Stimulated activated CD4-positive, alpha-beta T cell treated with anti-CD3 and anti-CD28 coated beads, Interleukin-4, amount 100 ng/mL, for 24 hours (primary cell): ENCODE measurements at regions not wholly inside any gene's neighbourhood (a gene's known extent, or its start where the extent isn't known, plus 50 kb on each side); places are given as distances from the start of the nearest gene placed in this dataset.

Source experiments
- DNase-seq: peaks from one replicate; pipeline ENCODE4 v3.0.0-alpha.2; 2020

GRCh38 chr1:83813576-83813975 lies 185.4 kb downstream of the TTLL7 start:
- no peak for DNase-seq

DNA sequence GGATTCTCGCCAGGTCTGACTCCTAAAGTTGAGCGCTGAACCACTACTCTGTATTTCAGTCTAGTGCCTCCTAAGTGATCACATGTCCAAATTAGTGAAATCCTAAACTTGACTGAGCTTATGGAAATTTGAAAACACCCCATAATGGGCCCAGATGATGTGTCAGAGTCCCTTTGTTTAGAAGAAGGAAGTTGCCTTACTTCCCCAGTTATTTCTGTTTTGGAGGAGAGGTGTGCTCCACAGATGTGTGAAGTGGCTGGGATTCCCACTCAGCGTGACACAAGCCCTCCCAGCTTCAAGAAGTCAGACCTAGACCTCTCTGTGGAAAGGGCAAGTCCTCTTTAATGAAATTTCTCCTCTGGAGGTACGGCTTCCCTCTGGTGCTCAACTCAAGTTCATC lies 188.8 kb downstream of the TTLL7 start:
- DNase-seq = no peak

GRCh38 chr1:83808536-83808935 lies 190.4 kb downstream of the TTLL7 start:
- no peak for DNase-seq

DNA sequence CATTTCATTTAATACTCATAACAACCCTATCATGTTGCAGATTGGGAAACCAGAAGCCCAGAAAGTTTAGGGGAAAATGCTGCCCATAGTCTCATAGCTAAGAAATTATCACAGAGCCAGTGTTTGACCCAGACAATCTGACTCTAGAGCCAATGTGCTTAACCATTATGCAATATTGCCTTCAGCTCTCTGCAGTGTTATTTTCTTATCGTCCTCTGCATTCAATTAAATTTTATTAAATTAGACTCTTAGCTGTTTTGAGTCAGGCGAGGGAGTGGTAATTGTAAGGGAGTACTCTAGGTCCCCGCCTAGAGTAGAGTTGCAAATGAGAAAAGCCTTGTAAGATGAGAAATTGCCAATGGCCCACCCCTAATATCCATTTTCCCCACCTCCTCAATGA lies 191.1 kb downstream of the TTLL7 start:
- DNase-seq = no peak

- DNase-seq = no peak
Observed at GRCh38 chr1:83807231-83807630, 191.7 kb downstream of the TTLL7 start.

- no peak for DNase-seq
Observed at GRCh38 chr1:83805921-83806320, 193.0 kb downstream of the TTLL7 start.

DNA sequence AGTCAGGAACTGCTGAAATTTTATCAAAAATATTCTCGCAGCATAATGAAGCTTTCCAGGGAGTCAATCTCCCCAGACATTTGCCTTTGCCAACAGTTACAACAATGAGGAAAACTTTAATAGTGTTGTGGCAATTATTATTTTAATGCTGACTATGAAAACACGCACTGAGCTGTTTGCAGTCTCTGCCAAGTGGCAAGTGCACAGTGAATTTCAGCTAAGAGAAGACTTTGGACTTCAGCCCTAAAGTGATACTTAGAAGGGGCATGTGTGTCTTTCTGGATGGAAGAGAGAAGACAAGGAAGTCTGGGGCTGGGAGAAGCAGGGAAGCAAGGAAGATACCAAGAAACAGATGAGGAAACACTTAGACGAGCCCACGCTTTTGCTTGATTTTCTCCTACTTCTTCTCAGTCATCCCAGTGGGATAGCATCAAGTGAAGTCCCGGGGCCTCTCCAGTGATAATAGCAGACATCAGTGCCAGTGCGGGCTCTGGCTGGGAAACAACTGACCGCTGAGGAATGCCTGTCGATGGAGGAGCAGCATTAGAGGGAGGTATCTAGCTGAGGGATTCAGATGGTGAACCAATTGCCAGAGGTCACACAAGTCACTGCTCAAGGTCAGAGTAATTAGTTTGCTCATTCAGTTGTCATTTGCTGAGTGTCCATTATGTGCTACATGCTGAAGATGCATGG lies 196.3 kb downstream of the TTLL7 start:
- DNase-seq = no peak

GRCh38 chr1:83802023-83802422 lies 196.9 kb downstream of the TTLL7 start:
- DNase-seq = no peak

DNA sequence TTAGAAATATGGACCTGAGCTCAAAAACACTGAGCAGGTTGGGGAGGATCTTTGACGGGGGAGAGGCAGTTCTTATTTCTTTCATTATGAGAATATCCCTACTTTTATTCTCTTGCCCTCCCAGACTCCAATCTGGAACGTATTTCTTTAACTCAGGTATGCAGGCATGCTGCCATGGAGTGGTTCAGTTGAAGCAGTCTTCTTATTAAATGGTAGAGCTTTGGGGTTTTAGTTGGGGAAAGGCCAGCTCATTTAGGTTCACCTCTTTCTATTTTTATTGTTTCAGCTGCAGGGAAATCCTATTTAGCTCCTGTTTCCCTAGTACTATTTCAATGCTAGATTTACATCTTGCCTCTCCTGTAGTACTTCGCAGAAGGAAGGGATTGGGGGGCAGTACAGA lies 198.9 kb downstream of the TTLL7 start:
- DNase-seq = no peak

GRCh38 chr1:83799594-83799993 lies 199.3 kb downstream of the TTLL7 start:
- DNase-seq = no peak

GRCh38 chr1:83798965-83799364 lies 200.0 kb downstream of the TTLL7 start:
- DNase-seq = no peak

- no peak for DNase-seq
Observed at GRCh38 chr1:83796409-83796808, 202.5 kb downstream of the TTLL7 start.

- DNase-seq = no peak
Observed at GRCh38 chr1:83794384-83794783, 204.5 kb downstream of the TTLL7 start.

DNA sequence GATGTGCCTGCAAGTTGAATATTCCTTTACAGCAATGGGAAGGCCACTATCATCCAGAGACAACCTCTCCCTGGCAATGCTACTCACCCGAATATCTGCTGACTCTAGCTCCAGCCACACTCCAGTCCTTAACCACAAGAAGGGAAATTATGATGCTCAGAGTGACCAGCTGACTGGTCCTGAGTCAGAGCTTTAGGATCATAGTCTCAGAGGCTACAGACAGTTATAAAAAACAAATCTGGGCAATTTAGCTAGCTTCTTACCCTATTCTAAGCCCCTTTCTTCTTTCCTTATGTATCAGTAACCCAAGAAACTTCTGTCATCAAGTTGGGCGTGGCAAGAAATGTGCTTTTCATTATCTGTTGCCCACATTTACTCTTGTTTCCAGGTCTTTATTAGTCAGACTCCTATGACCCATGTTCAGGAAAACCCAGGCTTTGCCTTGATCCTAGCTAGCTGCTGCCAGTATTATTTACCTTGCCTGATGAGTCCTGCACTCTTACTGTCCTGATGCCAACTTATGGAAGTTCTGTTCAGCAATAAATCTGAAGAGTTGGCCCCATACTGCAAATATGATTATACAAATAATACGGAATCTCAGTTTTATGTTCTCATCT lies 207.0 kb downstream of the TTLL7 start:
- DNase-seq = no peak

GRCh38 chr1:83790446-83790845 lies 208.5 kb downstream of the TTLL7 start:
- DNase-seq = no peak

- no peak for DNase-seq
Observed at GRCh38 chr1:83787246-83787998, 211.5 kb downstream of the TTLL7 start.

- no peak for DNase-seq
Observed at GRCh38 chr1:83781667-83782066, 217.3 kb downstream of the TTLL7 start.

DNA sequence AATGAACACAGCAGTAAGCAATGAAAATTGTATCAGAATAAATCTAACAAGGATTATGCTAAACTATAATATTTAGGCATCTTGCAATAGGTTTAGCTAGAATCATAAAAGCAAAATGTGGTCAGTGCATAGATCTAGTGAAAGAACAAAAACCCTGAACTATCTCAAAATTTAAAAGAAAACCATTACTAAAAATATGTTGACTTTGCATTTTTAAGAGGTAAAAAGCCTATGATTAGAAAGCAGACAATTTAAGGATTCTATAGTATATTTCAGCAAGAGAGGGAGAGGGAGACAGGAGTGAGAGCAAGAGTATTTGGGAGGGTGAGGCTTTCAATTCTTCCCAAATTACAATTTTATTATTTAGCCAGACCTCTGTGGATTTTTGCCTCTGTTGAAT lies 219.4 kb downstream of the TTLL7 start:
- DNase-seq = no peak

DNA sequence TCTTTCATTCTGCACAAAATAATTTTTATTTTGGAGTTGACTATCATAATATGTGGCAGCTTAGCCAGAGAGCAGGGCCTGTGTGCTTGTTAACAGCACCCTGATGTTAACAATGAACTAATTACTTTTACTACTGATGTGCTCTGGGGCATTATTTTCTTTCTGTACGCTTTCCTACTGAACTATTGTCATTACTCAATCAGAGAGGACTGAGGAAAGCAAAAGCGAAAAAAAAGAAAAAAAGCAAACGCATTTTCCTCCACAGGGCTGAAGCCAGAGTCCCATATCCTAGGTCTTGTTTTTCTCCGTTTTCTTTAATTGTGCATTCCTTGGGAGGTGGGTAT lies 221.2 kb downstream of the TTLL7 start:
- DNase-seq = no peak

DNA sequence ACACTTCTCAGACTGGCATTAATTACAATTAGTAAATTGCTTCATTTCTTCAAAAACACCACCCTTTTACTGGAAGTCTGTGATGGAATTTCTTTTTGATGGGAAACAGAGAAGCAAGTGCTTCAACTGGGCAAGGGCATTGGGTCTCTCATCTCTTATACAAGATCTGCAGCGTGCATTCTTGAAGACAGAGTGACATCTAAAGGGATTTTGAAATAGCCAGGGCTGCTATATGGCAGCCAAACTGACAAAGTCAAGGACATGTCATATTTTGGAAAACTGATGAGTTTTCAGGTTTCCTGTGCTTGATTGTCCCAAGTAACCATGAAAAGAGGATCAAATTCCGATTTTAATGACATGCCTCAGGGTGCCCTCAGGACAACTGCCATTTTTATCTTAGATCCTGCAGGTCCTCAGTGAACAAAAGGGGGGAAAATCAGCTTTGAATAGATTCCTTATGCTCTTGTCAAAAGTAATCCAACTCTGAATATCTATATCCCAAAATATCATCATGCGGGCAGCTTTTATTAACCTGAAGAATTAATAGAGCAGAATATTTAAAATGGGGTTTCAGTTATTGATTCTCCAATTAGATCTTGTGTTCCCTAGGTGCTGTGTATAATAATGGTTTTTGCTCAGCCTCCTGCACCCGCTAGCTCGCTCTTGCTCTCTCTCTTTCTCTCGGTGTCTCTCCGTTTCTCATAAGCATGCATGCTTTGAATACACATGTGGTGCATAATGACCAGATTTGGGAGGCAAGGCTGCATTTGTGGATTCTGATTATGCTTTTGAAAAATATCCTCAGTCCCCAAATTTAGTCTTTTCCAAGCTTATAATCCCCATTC lies 221.8 kb downstream of the TTLL7 start:
- no peak for DNase-seq

- no peak for DNase-seq
Observed at GRCh38 chr1:83775977-83776603, 222.8 kb downstream of the TTLL7 start.

DNA sequence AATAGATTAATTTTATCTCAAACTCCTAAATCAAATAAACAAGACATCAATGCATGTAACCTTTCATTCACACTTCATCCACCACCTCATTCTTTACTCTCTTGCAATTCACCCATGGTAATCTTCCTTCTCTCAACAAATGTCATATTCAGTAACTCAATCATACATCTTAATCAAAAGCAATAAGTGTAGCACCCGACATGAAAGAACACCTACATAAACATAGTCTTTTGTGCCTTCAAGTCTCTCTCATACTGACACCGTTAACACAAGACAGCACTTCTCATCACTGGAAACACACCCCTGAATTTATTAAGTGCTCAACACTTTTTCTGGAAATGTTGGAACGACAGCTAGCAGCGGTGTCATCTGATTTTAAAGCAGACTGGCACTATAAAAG lies 225.9 kb downstream of the TTLL7 start:
- no peak for DNase-seq

GRCh38 chr1:83770319-83770661 lies 228.6 kb downstream of the TTLL7 start:
- DNase-seq = no peak
